H9 (cell line): ENCODE measurements at regions not wholly inside any gene's neighbourhood (a gene's known extent, or its start where the extent isn't known, plus 50 kb on each side); places are given as distances from the start of the nearest gene placed in this dataset.

ENCODE experiments used
- DNase-seq: peaks from one replicate; pipeline ENCODE4 v3.0.0-alpha.2; 2017
- H2AFZ ChIP-seq: one replicate; pipeline ENCODE4 v1.6.1; 2013; ENCODE audit warnings: mild to moderate bottlenecking, low read length, control low read depth, moderate library complexity
- H2AK5ac ChIP-seq: 2 replicates; pipeline ENCODE4 v1.6.1; 2013; ENCODE audit warnings: low read length, control low read depth, mixed read lengths; ENCODE audit not compliant: insufficient read length
- H2BK120ac ChIP-seq: one replicate; pipeline ENCODE4 v1.6.1; 2013; ENCODE audit warnings: low read depth, mild to moderate bottlenecking, low read length, control low read depth, inconsistent platforms; ENCODE audit not compliant: poor library complexity, severe bottlenecking
- H2BK12ac ChIP-seq: 2 replicates; pipeline ENCODE4 v1.6.1; 2013; ENCODE audit warnings: low read length, control low read depth, mixed read lengths, low read depth; ENCODE audit not compliant: insufficient read length
- H2BK15ac ChIP-seq: 2 replicates; pipeline ENCODE4 v1.6.1; 2013; ENCODE audit warnings: low read depth, low read length, control low read depth
- H2BK20ac ChIP-seq: one replicate; pipeline ENCODE4 v1.6.1; 2013; ENCODE audit warnings: low read depth, mild to moderate bottlenecking, low read length, control low read depth, inconsistent platforms; ENCODE audit not compliant: poor library complexity, severe bottlenecking
- H2BK5ac ChIP-seq: 2 replicates; pipeline ENCODE4 v1.6.1; 2013; ENCODE audit warnings: low read length, control low read depth, mixed read lengths; ENCODE audit not compliant: insufficient read length
- H3K14ac ChIP-seq: 2 replicates; pipeline ENCODE4 v1.6.1; 2013; ENCODE audit warnings: low read length, control low read depth; ENCODE audit not compliant: insufficient read depth
- H3K18ac ChIP-seq: 2 replicates; pipeline ENCODE4 v1.6.1; 2013; ENCODE audit warnings: low read depth, mild to moderate bottlenecking, mixed read lengths, low read length, control low read depth; ENCODE audit not compliant: insufficient read length
- H3K23ac ChIP-seq: 2 replicates; pipeline ENCODE4 v1.6.1; 2013; ENCODE audit warnings: low read length, control low read depth, mixed read lengths, low read depth; ENCODE audit not compliant: insufficient read length
- H3K23me2 ChIP-seq: 2 replicates; pipeline ENCODE4 v1.6.1; 2013; ENCODE audit warnings: low read depth, mild to moderate bottlenecking, mixed read lengths, low read length, control low read depth; ENCODE audit not compliant: insufficient read length, poor library complexity, severe bottlenecking
- H3K27ac ChIP-seq: 2 replicates; pipeline ENCODE4 v1.5.1; 2013; ENCODE audit warnings: low read length, control low read depth, mixed read lengths, low read depth; ENCODE audit not compliant: insufficient read length
- H3K27me3 ChIP-seq: 2 replicates; pipeline ENCODE4 v1.6.1; 2013; ENCODE audit warnings: low read length, control low read depth, inconsistent platforms; ENCODE audit not compliant: insufficient read depth
- H3K4ac ChIP-seq: 2 replicates; pipeline ENCODE4 v1.6.1; 2013; ENCODE audit warnings: low read depth, mild to moderate bottlenecking, control low read depth, inconsistent platforms, low read length, moderate library complexity
- H3K4me1 ChIP-seq: 2 replicates; pipeline ENCODE4 v1.6.1; 2013; ENCODE audit warnings: low read length, control low read depth, inconsistent platforms; ENCODE audit not compliant: insufficient read depth
- H3K4me2 ChIP-seq: 2 replicates; pipeline ENCODE4 v1.6.1; 2013; ENCODE audit warnings: low read length, control low read depth, mixed read lengths; ENCODE audit not compliant: insufficient read length, insufficient read depth
- H3K56ac ChIP-seq: 2 replicates; pipeline ENCODE4 v1.6.1; 2013; ENCODE audit warnings: low read depth, mild to moderate bottlenecking, mixed read lengths, low read length, control low read depth; ENCODE audit not compliant: insufficient read length
- H3K79me1 ChIP-seq: 2 replicates; pipeline ENCODE4 v1.6.1; 2013; ENCODE audit warnings: low read depth, mild to moderate bottlenecking, moderate library complexity, low read length, control low read depth, inconsistent platforms; ENCODE audit not compliant: insufficient read depth, poor library complexity, severe bottlenecking
- H3K79me2 ChIP-seq: 2 replicates; pipeline ENCODE4 v1.6.1; 2013; ENCODE audit warnings: low read length, control low read depth, inconsistent platforms; ENCODE audit not compliant: insufficient read depth
- H3K9ac ChIP-seq: 2 replicates; pipeline ENCODE4 v1.6.1; 2013; ENCODE audit warnings: low read length, control low read depth, mixed read lengths; ENCODE audit not compliant: insufficient read length; ENCODE audit errors: extremely low read depth
- H3K9me3 ChIP-seq: one replicate; pipeline ENCODE4 v1.6.1; 2013; ENCODE audit warnings: low read depth, low read length, inconsistent platforms; ENCODE audit not compliant: control insufficient read depth
- H3T11ph ChIP-seq: one replicate; pipeline ENCODE4 v1.6.1; 2013; ENCODE audit warnings: mild to moderate bottlenecking, low read length, control low read depth, inconsistent platforms
- H4K20me1 ChIP-seq: one replicate; pipeline ENCODE4 v1.6.1; 2013; ENCODE audit not compliant: control insufficient read depth, insufficient read length, insufficient read depth
- H4K5ac ChIP-seq: 2 replicates; pipeline ENCODE4 v1.6.1; 2013; ENCODE audit warnings: low read depth, mild to moderate bottlenecking, mixed read lengths, low read length, control low read depth; ENCODE audit not compliant: insufficient read length
- H4K8ac ChIP-seq: replicated peaks from 2 replicates; pipeline ENCODE4 v1.6.1; 2013; ENCODE audit warnings: low read length, control low read depth, mixed read lengths, low read depth; ENCODE audit not compliant: insufficient read length
- H4K91ac ChIP-seq: 2 replicates; pipeline ENCODE4 v1.6.1; 2013; ENCODE audit warnings: low read depth, mild to moderate bottlenecking, moderate library complexity, mixed read lengths, low read length, control low read depth; ENCODE audit not compliant: insufficient read length
- H3K27ac Mint-ChIP-seq, 3 experiments: 2 replicates in 2 of 3; 3 replicates in 1 of 3; pipeline ENCODE4 v1.8.0; 2020 to 2021; ENCODE audit warnings: mixed read lengths in 3 of 3, mild to moderate bottlenecking in 1 of 3, moderate library complexity in 1 of 3
- H3K27me3 Mint-ChIP-seq: 2 replicates; pipeline ENCODE4 v1.8.0; 2021; ENCODE audit warnings: low read depth, mild to moderate bottlenecking, moderate library complexity, mixed read lengths
- H3K36me3 Mint-ChIP-seq, 3 experiments: 2 replicates in 2 of 3; 3 replicates in 1 of 3; pipeline ENCODE4 v1.8.0; 2020 to 2021; ENCODE audit warnings: low read depth in 3 of 3, mixed read lengths in 3 of 3; ENCODE audit not compliant: insufficient read depth in 1 of 3
- H3K4me1 Mint-ChIP-seq, 2 experiments: 2 replicates each; pipeline ENCODE4 v1.8.0; 2020; ENCODE audit warnings: mixed read lengths in 2 of 2
- H3K4me3 Mint-ChIP-seq, 2 experiments: 2 replicates in 1 of 2; 3 replicates in 1 of 2; pipeline ENCODE4 v1.8.0; 2020 to 2021; ENCODE audit warnings: mild to moderate bottlenecking in 2 of 2, mixed read lengths in 2 of 2, moderate library complexity in 1 of 2
- H3K9me3 Mint-ChIP-seq, 2 experiments: 2 replicates in 1 of 2; 3 replicates in 1 of 2; pipeline ENCODE4 v1.8.0; 2020; ENCODE audit warnings: mild to moderate bottlenecking in 2 of 2, mixed read lengths in 2 of 2, moderate library complexity in 1 of 2
- WGBS: extraction: QIAGEN DNeasy Blood & Tissue Kit; methylation state at CpG from one replicate; pipeline ENCODE4 v1.1.7; 2013; ENCODE audit warnings: missing lambda C conversion rate, low lambda C conversion rate, mixed read lengths; ENCODE audit not compliant: insufficient read length; ENCODE audit errors: extremely low coverage; 5-methylcytosine and 5-hydroxymethylcytosine counted together
- TF ChIP-seq, protein P1 (sequence below): fragments of 200-600 bp; sonication (generic); conservative IDR thresholded peaks from 3 replicates; pipeline ENCODE4 v1.8.0; 2021; ENCODE audit warnings: antibody characterized with exemption, mild to moderate bottlenecking

DNA sequence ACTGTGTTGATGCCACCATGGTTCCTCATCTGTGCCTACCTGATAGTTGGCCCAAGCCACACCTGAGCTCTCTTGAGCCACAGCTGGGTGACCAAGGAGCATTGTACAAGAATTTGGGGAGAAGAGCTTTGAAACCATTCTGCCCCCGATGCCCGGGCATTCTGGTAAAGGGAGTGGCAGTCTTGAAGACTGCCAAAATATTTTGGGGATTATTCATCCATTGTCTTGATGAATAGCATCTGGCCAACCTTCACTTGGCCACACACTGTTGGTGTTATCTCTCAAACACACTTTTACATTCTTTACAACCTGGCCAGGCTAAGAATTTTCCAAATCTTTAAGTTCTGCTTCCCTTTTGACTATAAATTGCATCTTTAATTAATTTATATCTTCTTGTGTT is 113.1 kb upstream of the PCBD1 start:
- Histone ChIP-seq H2AFZ (no peak overlapping the region), H3K9me3 (no peaks in the 10 kb centered on the region), H2BK20ac (no peak overlapping the region), H4K91ac (no peak overlapping the region), H2BK12ac (no peak overlapping the region), H4K5ac (no peak overlapping the region), H3K4ac (no peak overlapping the region), H2BK5ac (no peak overlapping the region), H3K23me2 (no peaks in the 10 kb centered on the region), H3K79me1 (no peaks in the 10 kb centered on the region), H3K27ac (no peak overlapping the region), H4K20me1 (no peaks in the 10 kb centered on the region), H3K9ac (no peak overlapping the region), H3K27me3 (no peaks in the 10 kb centered on the region), H2AK5ac (no peak overlapping the region), H3K79me2 (no peaks in the 10 kb centered on the region), H4K8ac (no peak overlapping the region), H3K56ac (no peak overlapping the region), H3K4me2 (no peak overlapping the region), H3K18ac (no peak overlapping the region), H2BK120ac (no peak overlapping the region), H3T11ph (no peak overlapping the region), H2BK15ac (no peak overlapping the region), H3K14ac (no peak overlapping the region; the same call in 1 of the 2 replicates), H3K23ac (no peak overlapping the region), H3K4me1 (no peaks in the 10 kb centered on the region)
- DNase-seq, result no peak
- H3K27ac Mint-ChIP-seq, result no peak overlapping the region
- TF ChIP-seq, protein P1, sequence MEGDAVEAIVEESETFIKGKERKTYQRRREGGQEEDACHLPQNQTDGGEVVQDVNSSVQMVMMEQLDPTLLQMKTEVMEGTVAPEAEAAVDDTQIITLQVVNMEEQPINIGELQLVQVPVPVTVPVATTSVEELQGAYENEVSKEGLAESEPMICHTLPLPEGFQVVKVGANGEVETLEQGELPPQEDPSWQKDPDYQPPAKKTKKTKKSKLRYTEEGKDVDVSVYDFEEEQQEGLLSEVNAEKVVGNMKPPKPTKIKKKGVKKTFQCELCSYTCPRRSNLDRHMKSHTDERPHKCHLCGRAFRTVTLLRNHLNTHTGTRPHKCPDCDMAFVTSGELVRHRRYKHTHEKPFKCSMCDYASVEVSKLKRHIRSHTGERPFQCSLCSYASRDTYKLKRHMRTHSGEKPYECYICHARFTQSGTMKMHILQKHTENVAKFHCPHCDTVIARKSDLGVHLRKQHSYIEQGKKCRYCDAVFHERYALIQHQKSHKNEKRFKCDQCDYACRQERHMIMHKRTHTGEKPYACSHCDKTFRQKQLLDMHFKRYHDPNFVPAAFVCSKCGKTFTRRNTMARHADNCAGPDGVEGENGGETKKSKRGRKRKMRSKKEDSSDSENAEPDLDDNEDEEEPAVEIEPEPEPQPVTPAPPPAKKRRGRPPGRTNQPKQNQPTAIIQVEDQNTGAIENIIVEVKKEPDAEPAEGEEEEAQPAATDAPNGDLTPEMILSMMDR, result no peak
- H3K36me3 Mint-ChIP-seq, result no peaks in the 10 kb centered on the region; a peak in 1 of 7 replicates
- H3K4me3 Mint-ChIP-seq, result no peak overlapping the region
- H3K4me1 Mint-ChIP-seq, result peaks cover 4 to 14% of the 10 kb centered on the region in 2 experiments
- H3K9me3 Mint-ChIP-seq, result peaks cover 2 to 3% of the 10 kb centered on the region in 2 experiments; a peak in 2 of 5 replicates
- peaks cover 23% of the 10 kb centered on the region for H3K27me3 Mint-ChIP-seq
- WGBS, result no CpG with 5 or more reads among the region's 2 CpGs
